ENCODE measurements at regions not wholly inside any gene's neighbourhood (a gene's known extent, or its start where the extent isn't known, plus 50 kb on each side); places are given as distances from the start of the nearest gene placed in this dataset.

DNA sequence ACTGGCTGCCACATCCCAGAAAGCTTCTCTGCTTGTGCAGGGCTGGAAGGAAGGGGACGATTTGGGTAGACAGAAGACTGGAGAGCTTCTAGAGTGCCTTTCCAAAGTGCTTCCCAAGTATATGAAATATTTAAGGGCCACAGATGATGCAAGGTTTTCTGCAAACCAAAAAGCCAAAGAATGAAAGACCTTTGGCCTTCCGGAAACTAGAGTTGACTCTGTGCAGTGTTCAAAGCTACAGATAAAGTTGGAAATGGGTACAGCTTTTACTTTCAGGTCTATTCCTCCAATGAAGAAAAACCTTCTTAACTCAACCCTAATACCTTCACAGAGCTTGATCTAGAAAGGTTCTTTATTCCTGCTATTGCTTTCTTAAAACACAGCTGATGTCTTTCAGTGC, 253.0 kb upstream of the KLHL29 start:
- no peak for DNase-seq (ENCODE audit: low spot score)

DNA sequence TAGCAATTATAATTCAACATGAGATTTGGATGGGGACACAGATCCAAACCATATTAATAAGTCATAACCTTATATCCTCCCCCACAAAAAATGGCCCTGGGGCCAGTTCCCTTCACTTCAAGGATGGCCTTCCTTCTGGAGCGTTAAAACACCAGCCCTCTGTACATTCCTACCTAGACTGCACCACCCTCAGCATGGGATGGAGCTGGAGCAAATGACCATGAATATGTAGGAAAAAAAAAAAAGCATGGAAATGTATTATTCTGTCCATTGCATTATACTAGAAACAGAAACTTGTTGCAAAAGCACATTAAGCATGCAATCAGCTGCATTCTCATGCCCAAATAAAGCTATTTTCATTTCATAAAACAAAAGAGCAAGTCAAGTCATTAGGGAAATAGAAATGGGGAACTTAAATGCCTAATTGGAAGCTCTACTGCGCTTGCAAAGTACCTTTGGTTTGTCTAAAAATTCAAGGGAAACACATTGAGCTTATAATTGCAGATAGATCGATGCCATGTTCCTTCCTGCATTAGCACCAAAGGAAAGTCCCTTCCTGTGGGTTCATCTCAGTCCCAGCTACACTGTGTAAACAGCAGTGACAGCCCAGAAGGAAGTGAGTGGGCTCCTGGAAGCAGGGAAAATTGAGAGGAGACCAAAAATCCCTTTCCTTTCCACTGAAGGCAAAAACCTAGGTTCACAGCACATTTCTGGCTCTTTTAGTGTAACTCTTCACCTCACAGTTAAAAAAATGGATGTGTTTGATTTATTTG, 252.0 kb upstream of the KLHL29 start:
- no peak for DNase-seq (ENCODE audit: low spot score)

DNA sequence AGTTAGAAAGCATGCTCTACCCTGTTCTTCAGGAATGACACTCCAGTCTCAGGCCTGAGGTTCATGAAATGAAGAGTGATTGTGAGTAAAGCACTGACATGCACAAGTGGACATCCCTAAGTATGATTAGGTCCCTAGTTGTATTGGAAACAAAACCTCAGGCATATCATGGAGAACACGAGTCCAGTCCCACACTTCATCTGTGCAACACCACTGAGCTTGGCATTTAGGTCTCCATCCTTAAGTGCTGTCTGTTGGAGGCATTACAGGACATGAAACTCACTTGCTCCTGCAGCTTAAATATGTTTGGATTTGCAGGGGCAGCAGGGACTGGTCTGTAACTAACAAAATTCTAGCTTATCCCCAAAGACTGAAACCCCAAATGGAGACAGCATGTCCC, 250.3 kb upstream of the KLHL29 start:
- DNase-seq (ENCODE audit: low spot score): no peak

DNA sequence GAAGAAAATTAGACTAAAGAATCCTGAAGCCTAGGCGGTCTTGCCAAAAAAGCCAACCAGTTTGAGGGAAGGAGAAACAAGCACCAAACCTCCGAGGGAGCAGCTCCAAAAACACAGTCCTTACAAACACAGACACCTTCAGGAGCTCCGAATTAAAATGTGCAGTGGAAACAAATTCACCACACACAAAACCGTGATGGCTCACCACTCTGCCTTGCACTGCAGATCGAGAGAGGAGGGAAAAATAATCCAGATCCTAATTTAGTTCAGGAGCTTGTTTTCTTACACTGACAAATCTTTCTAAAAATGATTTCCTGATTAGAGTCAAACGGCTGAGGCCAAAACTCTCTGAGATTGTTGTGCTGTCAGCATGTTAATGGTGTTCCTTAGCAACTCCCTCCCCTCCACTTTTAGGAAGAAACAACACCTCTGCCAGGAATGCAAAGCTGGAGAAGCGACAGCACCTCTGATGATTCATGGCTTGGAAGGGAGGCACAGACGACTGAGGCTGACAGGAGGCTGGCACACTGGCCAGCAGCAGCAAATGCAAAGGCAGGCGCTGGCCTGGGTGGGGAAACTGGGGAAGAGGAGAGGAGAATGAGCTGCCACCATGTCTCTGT, 249.4 kb upstream of the KLHL29 start:
- no peak for DNase-seq (ENCODE audit: low spot score)

DNA sequence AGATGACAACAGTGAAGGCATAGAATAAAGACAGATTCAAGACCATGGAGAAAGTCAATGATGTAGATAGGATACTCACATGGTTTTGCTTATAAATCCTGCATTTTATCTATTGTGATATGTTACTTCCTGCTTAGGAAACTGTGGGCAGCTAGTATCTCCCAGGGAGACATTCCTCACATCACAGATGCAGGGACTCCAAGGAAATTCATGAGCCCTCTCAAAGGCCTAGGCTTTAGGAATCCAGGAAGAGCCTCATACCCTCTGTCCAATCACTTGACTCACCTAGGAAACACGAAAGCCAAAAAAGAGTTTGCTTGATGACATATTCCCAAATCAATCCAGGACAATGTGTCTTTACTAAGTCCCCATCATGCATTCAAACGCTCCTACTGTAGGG, 247.8 kb upstream of the KLHL29 start:
- no peak for DNase-seq (ENCODE audit: low spot score)

DNA sequence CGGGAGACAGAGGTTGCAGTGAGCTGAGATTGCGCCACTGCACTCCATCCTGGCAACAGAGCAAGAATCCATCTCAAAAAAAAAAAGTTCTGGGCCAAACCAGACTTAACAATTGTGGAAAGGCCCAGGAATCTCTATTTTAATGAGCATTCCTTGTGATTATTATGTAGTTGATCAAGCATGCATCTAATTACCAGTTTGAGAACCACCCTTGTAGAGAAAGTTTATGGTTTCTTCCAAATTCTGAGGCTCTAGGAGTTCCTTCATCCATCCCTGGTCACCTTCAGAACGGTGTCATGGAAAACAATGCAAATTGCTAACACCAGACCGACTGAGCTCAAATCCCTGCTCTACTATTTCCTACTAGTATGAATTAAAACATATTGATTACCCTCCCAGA, 246.3 kb upstream of the KLHL29 start:
- DNase-seq (ENCODE audit: low spot score): no peak

DNA sequence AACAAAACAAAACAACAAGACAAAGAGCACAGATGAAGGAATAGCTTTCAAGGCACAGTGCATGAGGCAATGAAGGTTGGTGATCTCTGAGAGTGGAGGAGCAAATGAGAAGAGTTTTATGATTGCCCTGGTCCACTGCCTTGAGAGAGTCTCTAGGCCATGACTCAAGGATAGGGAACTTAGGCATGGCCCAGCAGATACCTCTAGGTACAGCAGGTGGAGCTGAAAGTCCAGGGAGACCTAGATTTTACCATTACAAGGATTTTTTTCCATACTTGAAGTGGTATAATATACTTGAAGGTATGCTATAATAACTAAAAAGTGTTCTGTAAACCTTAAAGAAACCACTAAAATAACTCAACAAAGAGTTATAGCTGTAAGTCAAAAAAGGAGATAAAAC, 239.5 kb upstream of the KLHL29 start:
- no peak for DNase-seq (ENCODE audit: low spot score)

DNA sequence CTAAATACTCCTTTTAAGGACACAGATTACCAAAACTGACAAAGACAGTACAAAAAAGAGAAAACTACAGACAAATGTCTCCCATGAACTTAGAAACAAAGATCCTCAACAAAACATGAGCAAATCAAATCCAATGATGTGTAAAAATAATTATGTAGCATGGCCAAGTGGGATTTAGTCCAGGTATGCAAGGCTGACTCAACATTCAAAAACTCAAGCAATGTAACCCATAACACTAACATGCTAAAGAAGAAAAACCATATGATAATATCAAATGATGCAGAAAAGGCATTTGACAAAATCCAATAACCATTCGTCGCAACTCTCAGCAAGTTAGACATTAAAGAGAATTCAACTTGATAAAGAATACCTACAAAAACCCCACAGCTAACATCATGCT, 239.0 kb upstream of the KLHL29 start:
- no peak for DNase-seq (ENCODE audit: low spot score)

DNA sequence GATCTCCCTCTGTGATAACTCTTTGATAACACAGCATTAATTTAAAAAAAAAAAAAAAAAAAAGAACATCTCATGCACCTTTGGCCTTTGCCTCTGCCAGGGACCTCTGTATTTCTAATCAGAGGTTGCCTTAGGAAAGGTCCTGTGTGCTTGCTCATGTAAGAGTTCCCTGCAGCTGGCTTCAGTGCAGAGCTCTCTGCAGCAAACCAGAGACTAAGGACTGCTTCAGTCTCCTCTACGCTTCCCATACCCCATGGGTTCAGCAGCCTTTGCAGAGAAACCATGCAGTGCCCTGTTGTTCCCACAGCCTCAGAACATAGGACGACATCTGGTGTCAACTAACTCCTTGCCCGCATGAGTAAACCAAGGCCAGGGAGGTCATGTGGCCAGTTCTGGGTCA, 236.6 kb upstream of the KLHL29 start:
- no peak for DNase-seq (ENCODE audit: low spot score)

DNA sequence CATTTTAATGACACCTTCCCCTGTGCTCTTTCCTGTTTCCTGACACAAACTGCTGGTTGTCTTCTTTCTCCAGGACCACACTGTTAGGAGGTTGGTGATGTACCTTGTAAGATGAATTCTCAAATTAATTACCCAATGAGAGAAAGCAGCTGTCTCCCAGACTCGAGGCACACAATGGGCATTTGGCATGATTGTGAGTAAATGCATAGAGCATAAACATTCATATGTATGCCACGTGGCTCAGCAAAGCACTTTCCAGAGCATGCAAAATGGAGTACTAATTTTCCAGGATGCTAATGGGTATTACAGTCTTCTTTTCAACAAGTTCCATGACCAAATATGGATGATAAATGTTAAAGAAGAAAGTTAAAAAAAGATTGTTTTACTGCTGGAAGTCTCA, 235.2 kb upstream of the KLHL29 start:
- DNase-seq (ENCODE audit: low spot score): no peak

DNA sequence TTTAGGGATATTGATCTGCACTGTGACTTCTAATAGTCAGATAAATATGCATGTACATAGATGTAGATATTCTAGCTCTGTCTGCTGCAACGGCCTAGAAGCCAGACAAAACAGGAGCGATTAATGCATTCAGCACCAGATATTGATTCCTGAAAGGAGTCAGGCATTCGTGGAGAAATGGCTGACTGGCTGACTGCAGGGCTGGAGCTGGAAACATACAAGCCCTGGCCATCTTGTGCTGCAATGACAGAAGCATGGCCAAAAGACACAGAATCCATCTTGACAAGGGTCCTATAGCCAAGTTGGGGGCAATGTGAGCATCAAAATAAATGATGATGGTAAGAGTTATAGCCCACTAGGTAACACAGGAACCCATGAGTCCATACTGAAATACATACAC, 231.5 kb upstream of the KLHL29 start:
- DNase-seq (ENCODE audit: low spot score): no peak

DNA sequence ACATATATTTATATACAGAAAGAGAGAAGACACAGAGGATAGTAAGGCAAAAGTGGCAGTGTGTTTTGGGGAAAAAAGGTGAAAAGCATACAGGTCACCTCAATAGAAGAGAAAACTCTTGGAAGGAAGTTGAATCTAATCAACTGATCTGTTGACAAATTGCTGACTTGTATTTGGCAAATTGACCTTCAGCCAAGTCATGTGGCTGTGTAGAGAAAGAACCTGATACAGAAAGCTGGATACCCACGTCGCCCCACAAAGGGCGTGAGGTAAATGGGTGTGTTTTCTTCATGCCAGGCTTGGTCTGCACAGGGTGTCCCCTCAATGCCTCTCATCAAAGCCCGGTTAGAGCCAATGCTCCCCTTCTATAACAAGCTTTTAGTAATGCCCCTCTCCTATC, 230.0 kb upstream of the KLHL29 start:
- no peak for DNase-seq (ENCODE audit: low spot score)

DNA sequence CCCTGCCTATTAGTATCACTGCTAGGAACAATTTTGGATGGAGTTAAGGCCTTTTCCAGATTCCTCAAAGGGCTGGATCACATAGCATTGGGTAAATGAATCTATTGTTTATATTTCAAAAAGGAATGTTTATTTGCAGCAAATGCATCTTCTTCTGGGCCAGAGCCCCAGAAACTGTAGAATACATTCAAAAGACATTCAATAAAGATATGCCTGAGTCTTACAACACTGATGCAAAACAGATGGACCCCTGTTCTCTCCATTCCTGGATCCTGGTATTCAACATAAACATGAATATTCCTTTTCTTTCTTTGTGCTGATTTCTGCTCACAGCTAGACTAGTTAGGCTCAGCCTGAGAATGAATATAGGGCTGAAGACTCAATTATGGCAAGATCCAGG, 227.2 kb upstream of the KLHL29 start:
- DNase-seq (ENCODE audit: low spot score): no peak

DNA sequence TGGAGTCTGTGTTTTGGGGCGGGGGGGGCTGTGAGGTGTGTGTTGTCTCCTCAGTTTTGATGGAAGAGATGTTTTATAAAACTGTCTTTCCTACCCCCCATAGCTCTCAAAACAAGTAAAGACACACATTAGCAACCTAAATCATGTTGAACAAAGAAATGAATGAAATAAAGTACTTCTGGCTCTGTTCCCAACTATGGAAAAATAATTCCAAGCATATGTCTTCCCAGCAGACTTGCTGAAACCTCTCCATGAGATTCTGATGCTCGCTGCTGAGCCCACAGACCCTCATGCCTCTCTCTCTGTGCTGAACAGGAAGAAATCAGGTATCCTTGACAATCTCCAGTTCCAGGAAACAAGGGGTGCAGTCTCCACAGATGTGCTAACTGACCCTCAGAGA, 226.7 kb upstream of the KLHL29 start:
- DNase-seq (ENCODE audit: low spot score): no peak

DNA sequence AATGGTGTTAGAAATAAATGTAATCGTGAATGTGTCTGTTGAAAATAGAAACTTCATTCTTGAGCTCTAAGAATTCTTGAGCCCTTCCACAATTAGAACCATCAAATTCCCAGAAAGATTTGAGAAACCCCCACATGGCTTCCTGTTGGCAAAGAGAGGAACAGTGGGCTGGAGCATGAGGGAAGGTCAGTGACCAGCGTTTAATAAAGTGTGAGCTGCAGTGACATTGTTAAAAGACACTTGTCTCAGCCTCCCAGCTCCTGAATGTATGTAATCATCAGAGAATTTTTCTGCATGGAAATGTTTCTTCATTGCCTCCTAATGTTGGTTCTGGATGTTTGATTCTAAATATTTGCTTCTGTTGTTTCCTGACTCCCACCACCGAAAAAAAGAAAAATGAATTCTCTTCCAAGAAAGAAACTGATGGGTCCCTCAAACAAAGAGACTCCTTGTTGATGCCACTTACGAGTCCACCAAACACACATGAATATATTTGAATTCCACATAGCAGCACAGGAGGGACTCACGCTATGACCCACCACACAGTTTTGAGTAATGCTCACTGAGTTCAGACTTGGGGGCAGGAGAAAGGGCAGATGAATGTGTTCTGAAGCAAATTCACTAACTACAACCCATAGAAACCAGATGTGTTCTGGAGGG, 225.1 kb upstream of the KLHL29 start:
- DNase-seq (ENCODE audit: low spot score): no peak

DNA sequence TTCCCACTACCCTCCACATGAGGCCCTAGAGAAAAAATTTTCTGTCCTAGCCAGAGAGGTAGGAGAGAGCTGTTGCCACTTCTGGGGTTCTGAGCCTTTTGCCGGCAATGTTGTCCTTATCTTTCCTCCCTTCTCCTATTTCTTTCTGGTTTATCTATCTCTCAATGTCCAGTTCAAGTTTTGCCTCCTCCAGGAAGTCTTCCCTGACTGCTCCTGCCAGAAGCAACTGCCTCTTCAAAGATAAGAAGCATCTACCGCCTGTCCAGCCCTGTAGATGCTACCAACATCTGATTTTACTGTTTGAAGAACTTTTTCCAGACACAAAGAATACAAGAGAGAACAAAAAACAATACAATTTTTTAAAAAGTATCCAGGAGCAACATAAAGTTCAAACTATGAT, 220.8 kb upstream of the KLHL29 start:
- no peak for DNase-seq (ENCODE audit: low spot score)

DNA sequence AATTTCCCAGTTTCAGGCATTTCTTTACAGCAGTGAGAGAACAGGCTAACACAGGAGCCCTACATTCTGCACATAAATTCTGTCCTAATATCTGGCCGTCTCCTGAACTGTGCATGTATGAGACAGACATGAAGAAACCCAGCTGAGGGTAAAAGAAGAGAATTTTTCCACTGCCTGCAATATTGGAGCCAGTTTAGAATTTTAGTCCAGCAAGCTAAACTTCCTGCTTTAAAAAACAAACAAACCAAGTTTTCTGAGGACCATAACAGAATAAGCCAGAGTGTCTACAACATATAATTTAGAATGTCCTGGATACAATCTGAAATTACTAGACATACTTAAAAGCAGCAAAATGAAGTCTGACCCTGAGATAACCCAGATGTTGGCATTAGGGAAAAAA, 215.1 kb upstream of the KLHL29 start:
- DNase-seq (ENCODE audit: low spot score): no peak

DNA sequence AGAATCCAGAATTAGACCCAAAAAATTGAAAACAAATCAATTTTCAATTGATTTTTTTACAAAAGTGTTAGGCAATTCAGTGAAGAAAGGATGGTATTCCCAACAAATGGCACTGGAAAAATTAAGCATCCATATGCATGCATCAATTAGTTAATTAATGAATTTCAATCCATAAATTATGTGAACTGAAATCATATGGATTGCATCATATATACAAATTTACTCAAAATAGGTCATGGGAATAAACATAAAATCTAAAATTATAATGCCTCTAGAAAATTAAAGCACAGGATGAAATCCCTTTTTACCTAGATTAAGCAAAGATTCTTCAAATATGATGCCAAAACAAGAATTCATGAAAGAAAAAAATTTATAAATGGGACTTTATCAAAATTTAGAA, 213.9 kb upstream of the KLHL29 start:
- no peak for DNase-seq (ENCODE audit: low spot score)

DNA sequence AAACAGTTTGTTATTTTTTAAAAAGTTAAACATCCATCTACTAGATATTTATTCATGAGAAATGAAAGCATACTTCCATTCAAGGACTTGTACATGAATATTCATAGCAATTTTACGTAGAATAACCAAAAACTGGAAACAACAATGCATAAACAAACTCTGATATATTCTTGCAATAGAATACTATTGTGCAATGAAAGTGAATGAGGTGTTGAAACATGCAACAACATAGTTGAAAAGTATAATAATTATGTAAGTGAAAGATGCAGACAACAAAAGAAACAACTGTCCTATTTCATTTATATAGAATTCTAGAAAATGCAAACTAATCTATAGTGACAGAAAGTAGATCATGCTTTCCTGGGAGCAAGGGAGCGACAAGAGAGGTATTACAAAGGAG, 206.6 kb upstream of the KLHL29 start:
- no peak for DNase-seq (ENCODE audit: low spot score)

DNA sequence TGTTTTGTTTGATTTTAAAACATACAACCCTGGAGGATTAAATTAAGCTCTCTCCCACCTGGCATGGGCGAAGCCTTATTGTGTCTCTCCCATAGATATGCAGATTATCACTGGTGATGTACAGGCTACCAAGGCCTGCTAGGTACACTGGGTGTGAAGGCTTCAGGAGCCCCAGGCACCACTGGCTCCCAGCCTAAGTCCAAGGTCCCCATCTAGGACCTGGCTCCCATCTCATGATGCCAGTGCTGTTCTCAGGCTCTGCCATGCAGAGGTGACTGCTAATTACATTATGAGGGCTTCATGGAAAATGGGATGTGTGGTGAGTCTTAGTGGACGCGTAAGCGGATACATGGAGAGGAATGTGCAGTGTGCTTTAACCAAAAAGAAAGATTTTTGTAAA, 201.2 kb upstream of the KLHL29 start:
- no peak for DNase-seq (ENCODE audit: low spot score)

DNA sequence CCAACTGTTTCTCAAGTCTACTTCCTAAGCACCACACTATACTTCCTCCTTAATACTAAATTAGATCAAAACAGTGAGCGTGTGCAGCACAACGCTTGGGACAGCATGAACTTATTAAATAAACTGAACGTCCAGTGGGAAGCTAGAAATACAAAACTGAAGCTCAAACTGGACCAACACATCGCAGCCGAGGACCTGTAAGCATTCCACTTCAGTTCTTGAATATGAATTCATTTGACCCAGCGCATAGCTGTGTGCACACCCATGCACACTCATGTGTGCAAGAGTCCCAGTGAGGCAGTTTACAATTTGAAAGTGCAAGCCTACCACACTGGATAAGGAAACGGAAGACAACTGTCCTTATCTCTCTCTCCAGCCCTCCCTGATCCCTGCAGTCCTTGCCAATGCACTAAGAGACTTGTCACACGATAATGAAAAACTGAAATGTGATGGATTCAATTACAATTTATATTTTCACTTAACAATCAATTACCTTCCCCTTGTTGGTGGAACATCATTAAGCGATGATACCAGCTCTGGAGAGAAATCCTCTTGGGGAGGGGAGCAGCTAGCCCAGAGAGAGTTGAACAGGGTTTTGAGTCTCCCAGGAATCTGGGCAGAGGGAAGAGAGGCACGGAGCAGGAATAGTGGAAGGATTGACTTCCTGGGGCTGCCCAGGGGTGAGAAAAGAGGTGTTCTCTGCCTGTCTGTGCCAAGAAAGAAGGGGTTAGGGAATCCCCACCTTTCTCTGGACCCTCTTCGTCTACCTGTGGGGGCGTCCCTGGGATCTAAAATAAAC, 186.5 kb upstream of the KLHL29 start:
- DNase-seq (ENCODE audit: low spot score): no peak

DNA sequence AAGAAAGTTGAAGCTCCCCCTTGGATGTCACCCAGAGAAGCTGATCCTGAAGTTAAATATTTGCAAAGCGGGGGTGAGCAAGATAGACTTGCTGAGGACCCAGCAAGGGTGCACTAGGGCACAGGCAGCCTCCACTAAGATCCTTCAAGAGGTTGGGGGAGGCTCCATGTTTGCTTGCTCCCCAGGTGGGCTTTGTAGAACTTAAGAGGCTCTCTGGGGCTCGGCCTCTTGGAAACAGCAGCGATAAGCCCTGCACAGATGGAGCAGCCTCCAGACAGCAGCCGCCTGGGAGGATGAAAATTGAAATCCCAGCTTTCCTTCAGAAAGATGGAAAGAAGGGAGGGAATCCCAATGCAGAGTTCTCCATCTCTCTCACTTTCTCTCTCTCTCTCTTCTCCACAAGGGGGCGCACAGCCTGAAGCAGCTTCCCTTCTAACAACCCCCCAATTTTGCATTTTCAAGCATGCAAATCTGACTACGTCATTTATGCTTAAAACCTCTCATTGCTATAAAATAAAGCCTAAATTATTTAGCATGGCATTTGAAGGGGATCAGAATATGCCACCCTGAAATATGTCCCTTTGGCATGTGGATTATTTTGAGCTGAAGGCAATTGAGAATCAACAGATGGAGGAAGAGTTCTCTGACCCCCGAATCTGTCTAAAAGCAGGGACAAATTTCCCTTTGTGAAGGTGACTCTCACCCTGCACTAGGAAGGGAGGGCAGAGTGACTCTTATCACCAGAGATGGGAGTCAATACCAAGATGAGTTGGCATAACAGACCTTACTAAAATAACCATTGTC, 185.7 kb upstream of the KLHL29 start:
- DNase-seq (ENCODE audit: low spot score): peak; percentile 35
